ENCODE measurements at regions not wholly inside any gene's neighbourhood (a gene's known extent, or its start where the extent isn't known, plus 50 kb on each side); places are given as distances from the start of the nearest gene placed in this dataset.

GRCh38 chr5:93676704-93677103 is 64.7 kb downstream of the POU5F2 start:
- Histone ChIP-seq H3K27ac (ENCODE audit: low read length) (no peak overlapping the region), H3K4me3 (ENCODE audit: low read depth in 1 of 2, low read length in 2 of 2) (no peak overlapping the region)

GRCh38 chr5:93675460-93676450 is 65.6 kb downstream of the POU5F2 start:
- Histone ChIP-seq H4K20me1 (ENCODE audit: insufficient read depth, low read length) (no peaks in the 10 kb centered on the region), H3K4me1 (ENCODE audit: insufficient read depth, low read length) (no peaks in the 10 kb centered on the region), H3K9me3 (ENCODE audit: insufficient read depth, low read length, severe bottlenecking) (no peaks in the 10 kb centered on the region), H3K9ac (ENCODE audit: low read depth, low read length) (no peak overlapping the region), H3K36me3 (ENCODE audit: insufficient read depth, low read length) (no peaks in the 10 kb centered on the region), H3K4me2 (ENCODE audit: insufficient read depth, low read length) (no peak overlapping the region), H3K27ac (ENCODE audit: low read length) (no peak overlapping the region), H3K27me3 (ENCODE audit: insufficient read depth, low read length, poor library complexity) (no peaks in the 10 kb centered on the region), H3K4me3 (ENCODE audit: low read depth in 1 of 2, low read length in 2 of 2) (no peak overlapping the region), H3K79me2 (ENCODE audit: insufficient read depth, low read length) (no peaks in the 10 kb centered on the region), H2AFZ (ENCODE audit: low read depth, low read length) (no peak overlapping the region)
- ATAC-seq (ENCODE audit: insufficient read depth, low read depth): no peak
- DNase-seq: no peak
- TF ChIP-seq EZH2 (IDR thresholded peaks at IDR 0.05; ENCODE audit: borderline replicate concordance, low read depth, low read length, severe bottlenecking): no peak
- no peak for TF ChIP-seq CTCF (IDR thresholded peaks at IDR 0.05; ENCODE audit: borderline replicate concordance, extremely low read depth, low read length, poor library complexity, severe bottlenecking)

More at GRCh38 chr5:93676704-93677103, 64.7 kb downstream of the POU5F2 start:
- TF ChIP-seq EZH2 (IDR thresholded peaks at IDR 0.05; ENCODE audit: borderline replicate concordance, low read depth, low read length, severe bottlenecking) (no peak), CTCF (IDR thresholded peaks at IDR 0.05; ENCODE audit: borderline replicate concordance, extremely low read depth, low read length, poor library complexity, severe bottlenecking) (no peak)
- ATAC-seq (ENCODE audit: insufficient read depth, low read depth): no peak
- no peaks in the 10 kb centered on the region for H3K36me3 ChIP-seq (ENCODE audit: insufficient read depth, low read length)
- H3K79me2 ChIP-seq (ENCODE audit: insufficient read depth, low read length): no peaks in the 10 kb centered on the region
- H3K9me3 ChIP-seq (ENCODE audit: insufficient read depth, low read length, severe bottlenecking): no peaks in the 10 kb centered on the region
- H3K4me1 ChIP-seq (ENCODE audit: insufficient read depth, low read length): no peaks in the 10 kb centered on the region
- no peak overlapping the region for H3K4me2 ChIP-seq (ENCODE audit: insufficient read depth, low read length)
- H3K9ac ChIP-seq (ENCODE audit: low read depth, low read length): no peak overlapping the region
- no peaks in the 10 kb centered on the region for H4K20me1 ChIP-seq (ENCODE audit: insufficient read depth, low read length)
- DNase-seq: no peak
- no peaks in the 10 kb centered on the region for H3K27me3 ChIP-seq (ENCODE audit: insufficient read depth, low read length, poor library complexity)
- no peak overlapping the region for H2AFZ ChIP-seq (ENCODE audit: low read depth, low read length)

DNA sequence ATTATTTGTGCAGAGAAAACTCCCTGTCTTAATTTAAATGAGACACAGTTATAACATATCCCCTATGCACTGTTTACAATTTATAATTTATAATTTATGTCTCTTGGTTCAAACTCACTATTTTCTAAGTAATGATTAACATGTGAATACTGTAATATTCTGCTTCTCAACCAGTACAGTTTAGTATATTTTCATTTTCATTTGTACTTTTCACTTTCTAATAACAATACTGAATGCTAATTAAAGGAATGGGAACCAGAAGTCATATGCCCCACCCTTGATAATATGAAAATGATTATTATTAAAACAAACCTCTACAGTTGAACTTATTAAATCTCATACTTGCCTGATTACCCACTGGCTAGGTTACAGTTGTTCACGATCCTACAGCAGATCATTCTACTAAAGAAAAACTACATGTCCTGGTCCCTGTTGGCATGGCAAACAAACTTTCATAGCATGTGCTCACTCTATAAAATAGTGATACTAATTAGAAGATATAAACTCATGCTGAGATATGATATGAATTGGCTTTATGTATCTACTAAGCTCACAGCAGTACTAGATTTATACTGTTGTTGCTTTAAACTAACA is 66.4 kb downstream of the POU5F2 start:
- TF ChIP-seq CTCF (IDR thresholded peaks at IDR 0.05; ENCODE audit: borderline replicate concordance, extremely low read depth, low read length, poor library complexity, severe bottlenecking): no peak
- TF ChIP-seq EZH2 (IDR thresholded peaks at IDR 0.05; ENCODE audit: borderline replicate concordance, low read depth, low read length, severe bottlenecking): no peak
- Histone ChIP-seq H2AFZ (ENCODE audit: low read depth, low read length) (no peak overlapping the region), H3K4me1 (ENCODE audit: insufficient read depth, low read length) (no peaks in the 10 kb centered on the region), H3K4me3 (ENCODE audit: low read depth in 1 of 2, low read length in 2 of 2) (no peak overlapping the region), H3K79me2 (ENCODE audit: insufficient read depth, low read length) (no peaks in the 10 kb centered on the region), H3K36me3 (ENCODE audit: insufficient read depth, low read length) (no peaks in the 10 kb centered on the region), H3K9ac (ENCODE audit: low read depth, low read length) (no peak overlapping the region), H3K4me2 (ENCODE audit: insufficient read depth, low read length) (no peak overlapping the region), H3K27ac (ENCODE audit: low read length) (no peak overlapping the region), H4K20me1 (ENCODE audit: insufficient read depth, low read length) (no peaks in the 10 kb centered on the region), H3K9me3 (ENCODE audit: insufficient read depth, low read length, severe bottlenecking) (no peaks in the 10 kb centered on the region), H3K27me3 (ENCODE audit: insufficient read depth, low read length, poor library complexity) (no peaks in the 10 kb centered on the region)
- no peak for ATAC-seq (ENCODE audit: insufficient read depth, low read depth)
- no peak for DNase-seq

Measured in DND-41 (cell line).